Neural cell (in vitro differentiated cells): ENCODE measurements at regions not wholly inside any gene's neighbourhood (a gene's known extent, or its start where the extent isn't known, plus 50 kb on each side); places are given as distances from the start of the nearest gene placed in this dataset.
"Not testable (repeated sequence)": the region's sequence is repeated elsewhere in the genome, so short reads cannot be mapped to it uniquely, and the experiment has no call there.

ENCODE experiments used
- H2AFZ ChIP-seq: fragments of 200-600, 300-800 bp; sonication (generic), shearing (Covaris generic); 2 replicates; pipeline ENCODE4 v1.6.0; 2014; ENCODE audit warnings: low read depth, mild to moderate bottlenecking, antibody characterized with exemption, low read length, moderate library complexity
- H3F3A ChIP-seq: fragments of 200-600 bp; shearing (Covaris generic); 2 replicates; pipeline ENCODE4 v1.6.1; 2016; ENCODE audit warnings: mild to moderate bottlenecking, moderate library complexity, mixed read lengths, antibody characterized with exemption, low read length; ENCODE audit not compliant: insufficient read depth, poor library complexity, severe bottlenecking
- H3K27ac ChIP-seq: fragments of 200-600, 300-800 bp; sonication (generic), shearing (Covaris generic); 2 replicates; pipeline ENCODE4 v1.5.1; 2014; ENCODE audit warnings: mild to moderate bottlenecking, low read length, moderate library complexity
- H3K27me3 ChIP-seq: fragments of 300-800, 200-600 bp; sonication (generic), shearing (Covaris generic); 2 replicates; pipeline ENCODE4 v1.6.0; 2014; ENCODE audit warnings: mild to moderate bottlenecking, low read depth, low read length, moderate library complexity; ENCODE audit not compliant: insufficient read depth
- H3K36me3 ChIP-seq: fragments of 300-800, 200-600 bp; sonication (generic), shearing (Covaris generic); 2 replicates; pipeline ENCODE4 v1.5.1; 2014; ENCODE audit warnings: mild to moderate bottlenecking, antibody characterized with exemption, low read length, moderate library complexity; ENCODE audit not compliant: insufficient read depth
- H3K4me2 ChIP-seq: fragments of 300-800, 200-600 bp; sonication (generic), shearing (Covaris generic); 2 replicates; pipeline ENCODE4 v1.6.0; 2014; ENCODE audit warnings: mild to moderate bottlenecking, low read length
- H3K4me3 ChIP-seq: fragments of 300-800, 200-600 bp; sonication (generic), shearing (Covaris generic); 2 replicates; pipeline ENCODE4 v1.5.1; 2014; ENCODE audit warnings: mild to moderate bottlenecking, low read length, moderate library complexity
- H3K79me2 ChIP-seq: fragments of 200-600 bp; shearing (Covaris generic); replicated peaks from 2 replicates; pipeline ENCODE4 v1.6.0; 2014; ENCODE audit warnings: mild to moderate bottlenecking, low read length, moderate library complexity; ENCODE audit not compliant: insufficient read depth
- H3K9ac ChIP-seq: fragments of 300-800, 200-600 bp; sonication (generic), shearing (Covaris generic); 2 replicates; pipeline ENCODE4 v1.6.1; 2016; ENCODE audit warnings: mild to moderate bottlenecking, low read length, mixed read lengths
- H3K9me2 ChIP-seq: fragments of 200-600 bp; shearing (Covaris generic); 2 replicates; pipeline ENCODE4 v1.6.1; 2016; ENCODE audit warnings: mild to moderate bottlenecking, low read length, mixed read lengths; ENCODE audit not compliant: insufficient read depth
- H3K9me3 ChIP-seq: fragments of 200-600, 300-800 bp; sonication (generic), shearing (Covaris generic); 2 replicates; pipeline ENCODE4 v1.6.1; 2016; ENCODE audit warnings: mild to moderate bottlenecking, mixed run types, low read length, moderate library complexity, mixed read lengths
- H4K20me1 ChIP-seq: fragments of 200-600 bp; shearing (Covaris generic); 2 replicates; pipeline ENCODE4 v1.6.1; 2016; ENCODE audit warnings: mild to moderate bottlenecking, mixed run types; ENCODE audit not compliant: insufficient read depth
- EP300 ChIP-seq: fragments of 450-650 bp; conservative IDR thresholded peaks from 2 replicates; pipeline ENCODE4 v1.6.1; 2014; ENCODE audit warnings: antibody characterized with exemption, mild to moderate bottlenecking, moderate library complexity; ENCODE audit not compliant: poor library complexity, severe bottlenecking
- EZH2 ChIP-seq: fragments of 200-600, 300-800 bp; shearing (Covaris generic), sonication (generic); IDR thresholded peaks from 2 replicates; pipeline ENCODE4 v1.6.1; 2014; ENCODE audit warnings: antibody characterized with exemption, low read length, borderline replicate concordance, mild to moderate bottlenecking; ENCODE audit not compliant: insufficient read depth, poor library complexity, severe bottlenecking
- MXI1 ChIP-seq: fragments of 450-650 bp; conservative IDR thresholded peaks from 2 replicates; pipeline ENCODE4 v1.6.1; 2014; ENCODE audit warnings: antibody characterized with exemption, mild to moderate bottlenecking; ENCODE audit not compliant: poor library complexity, severe bottlenecking
- POLR2AphosphoS5 ChIP-seq: IDR thresholded peaks from 2 replicates; pipeline ENCODE4 v1.6.1; 2012
- RAD21 ChIP-seq: fragments of 450-650 bp; conservative IDR thresholded peaks from 2 replicates; pipeline ENCODE4 v1.6.1; 2014; ENCODE audit warnings: antibody characterized with exemption, mild to moderate bottlenecking, moderate library complexity
- SMC3 ChIP-seq: fragments of 450-650 bp; conservative IDR thresholded peaks from 2 replicates; pipeline ENCODE4 v1.6.1; 2014; ENCODE audit warnings: antibody characterized with exemption, mild to moderate bottlenecking, moderate library complexity; ENCODE audit not compliant: poor library complexity
- TAF1 ChIP-seq: IDR thresholded peaks from 2 replicates; pipeline ENCODE4 v1.6.1; 2012; ENCODE audit warnings: low read depth
- TF ChIP-seq, protein P1 (sequence below): IDR thresholded peaks from 2 replicates; pipeline ENCODE4 v1.6.1; 2012; ENCODE audit warnings: borderline replicate concordance
- TF ChIP-seq, protein P2 (sequence below): fragments of 450-650 bp; IDR thresholded peaks from 2 replicates; pipeline ENCODE4 v1.5.1; 2014; ENCODE audit warnings: antibody characterized with exemption, mild to moderate bottlenecking, moderate library complexity; ENCODE audit not compliant: poor library complexity, severe bottlenecking

DNA sequence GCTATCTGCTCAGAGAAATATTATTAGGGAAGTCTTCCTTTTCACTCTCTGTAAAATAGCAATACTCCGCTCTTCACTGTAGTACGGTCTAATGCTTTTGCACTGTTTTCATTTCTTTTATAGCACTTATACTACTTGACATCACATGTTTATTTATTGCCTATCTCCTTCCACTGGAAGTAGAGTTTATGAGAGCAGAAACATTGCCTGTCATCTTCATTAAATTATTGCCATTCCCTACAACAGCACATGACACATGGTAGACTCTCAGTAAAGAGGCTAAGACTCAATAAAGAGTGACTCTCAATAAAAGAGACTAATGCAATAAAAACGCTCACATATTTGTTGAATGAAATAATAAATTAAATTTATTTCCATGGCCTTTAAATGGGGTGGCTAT lies 241.3 kb upstream of the MAGEC2 start:
- no peaks in the 10 kb centered on the region for H3K9me2 ChIP-seq
- TF ChIP-seq MXI1: no peak
- TF ChIP-seq, protein P1, sequence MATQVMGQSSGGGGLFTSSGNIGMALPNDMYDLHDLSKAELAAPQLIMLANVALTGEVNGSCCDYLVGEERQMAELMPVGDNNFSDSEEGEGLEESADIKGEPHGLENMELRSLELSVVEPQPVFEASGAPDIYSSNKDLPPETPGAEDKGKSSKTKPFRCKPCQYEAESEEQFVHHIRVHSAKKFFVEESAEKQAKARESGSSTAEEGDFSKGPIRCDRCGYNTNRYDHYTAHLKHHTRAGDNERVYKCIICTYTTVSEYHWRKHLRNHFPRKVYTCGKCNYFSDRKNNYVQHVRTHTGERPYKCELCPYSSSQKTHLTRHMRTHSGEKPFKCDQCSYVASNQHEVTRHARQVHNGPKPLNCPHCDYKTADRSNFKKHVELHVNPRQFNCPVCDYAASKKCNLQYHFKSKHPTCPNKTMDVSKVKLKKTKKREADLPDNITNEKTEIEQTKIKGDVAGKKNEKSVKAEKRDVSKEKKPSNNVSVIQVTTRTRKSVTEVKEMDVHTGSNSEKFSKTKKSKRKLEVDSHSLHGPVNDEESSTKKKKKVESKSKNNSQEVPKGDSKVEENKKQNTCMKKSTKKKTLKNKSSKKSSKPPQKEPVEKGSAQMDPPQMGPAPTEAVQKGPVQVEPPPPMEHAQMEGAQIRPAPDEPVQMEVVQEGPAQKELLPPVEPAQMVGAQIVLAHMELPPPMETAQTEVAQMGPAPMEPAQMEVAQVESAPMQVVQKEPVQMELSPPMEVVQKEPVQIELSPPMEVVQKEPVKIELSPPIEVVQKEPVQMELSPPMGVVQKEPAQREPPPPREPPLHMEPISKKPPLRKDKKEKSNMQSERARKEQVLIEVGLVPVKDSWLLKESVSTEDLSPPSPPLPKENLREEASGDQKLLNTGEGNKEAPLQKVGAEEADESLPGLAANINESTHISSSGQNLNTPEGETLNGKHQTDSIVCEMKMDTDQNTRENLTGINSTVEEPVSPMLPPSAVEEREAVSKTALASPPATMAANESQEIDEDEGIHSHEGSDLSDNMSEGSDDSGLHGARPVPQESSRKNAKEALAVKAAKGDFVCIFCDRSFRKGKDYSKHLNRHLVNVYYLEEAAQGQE: no peak
- no peak for TF ChIP-seq TAF1
- no peak for TF ChIP-seq RAD21
- no peak for TF ChIP-seq EP300
- no peaks in the 10 kb centered on the region for H3K9me3 ChIP-seq
- H3K4me2 ChIP-seq: no peak overlapping the region
- H3K36me3 ChIP-seq: no peaks in the 10 kb centered on the region
- no peak overlapping the region for H2AFZ ChIP-seq
- H3K9ac ChIP-seq: no peak overlapping the region
- no peaks in the 10 kb centered on the region for H3K27me3 ChIP-seq
- no peaks in the 10 kb centered on the region for H3K79me2 ChIP-seq
- no peak overlapping the region for H3K27ac ChIP-seq
- no peaks in the 10 kb centered on the region for H3F3A ChIP-seq
- no peaks in the 10 kb centered on the region for H4K20me1 ChIP-seq
- H3K4me3 ChIP-seq: no peak overlapping the region

DNA sequence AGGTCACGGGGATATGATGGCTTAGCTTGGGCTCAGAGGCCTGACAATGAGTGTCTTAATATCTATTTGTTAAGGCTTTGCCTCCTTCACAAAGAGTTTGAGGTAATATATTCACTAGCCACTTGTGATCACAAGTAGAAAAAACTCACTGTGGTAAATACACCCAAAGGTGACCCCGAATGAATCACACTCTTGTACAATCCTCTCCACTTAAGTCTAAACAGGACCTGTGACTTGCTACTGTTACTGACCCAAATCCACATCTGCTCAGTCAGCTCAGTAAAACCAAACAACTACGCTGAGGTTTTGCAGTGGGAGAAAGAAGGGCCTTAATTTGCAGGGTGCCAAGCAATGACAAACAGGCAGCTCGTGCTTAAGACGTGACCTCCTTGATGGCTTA lies 223.8 kb upstream of the MAGEC2 start:
- Histone ChIP-seq H3K27me3 (no peaks in the 10 kb centered on the region), H3K9me3 (no peaks in the 10 kb centered on the region), H3K4me2 (no peak overlapping the region), H3K4me3 (no peak overlapping the region), H2AFZ (no peak overlapping the region), H3F3A (no peaks in the 10 kb centered on the region), H3K27ac (no peak overlapping the region), H3K9ac (no peak overlapping the region), H3K36me3 (no peaks in the 10 kb centered on the region), H3K79me2 (no peaks in the 10 kb centered on the region), H4K20me1 (no peaks in the 10 kb centered on the region), H3K9me2 (no peaks in the 10 kb centered on the region)
- no peak for TF ChIP-seq SMC3
- TF ChIP-seq EZH2: no peak
- TF ChIP-seq RAD21: no peak
- TF ChIP-seq, protein P1: no peak
- TF ChIP-seq EP300: no peak
- TF ChIP-seq POLR2AphosphoS5: no peak
- no peak for TF ChIP-seq MXI1
- no peak for TF ChIP-seq TAF1
- TF ChIP-seq, protein P2, sequence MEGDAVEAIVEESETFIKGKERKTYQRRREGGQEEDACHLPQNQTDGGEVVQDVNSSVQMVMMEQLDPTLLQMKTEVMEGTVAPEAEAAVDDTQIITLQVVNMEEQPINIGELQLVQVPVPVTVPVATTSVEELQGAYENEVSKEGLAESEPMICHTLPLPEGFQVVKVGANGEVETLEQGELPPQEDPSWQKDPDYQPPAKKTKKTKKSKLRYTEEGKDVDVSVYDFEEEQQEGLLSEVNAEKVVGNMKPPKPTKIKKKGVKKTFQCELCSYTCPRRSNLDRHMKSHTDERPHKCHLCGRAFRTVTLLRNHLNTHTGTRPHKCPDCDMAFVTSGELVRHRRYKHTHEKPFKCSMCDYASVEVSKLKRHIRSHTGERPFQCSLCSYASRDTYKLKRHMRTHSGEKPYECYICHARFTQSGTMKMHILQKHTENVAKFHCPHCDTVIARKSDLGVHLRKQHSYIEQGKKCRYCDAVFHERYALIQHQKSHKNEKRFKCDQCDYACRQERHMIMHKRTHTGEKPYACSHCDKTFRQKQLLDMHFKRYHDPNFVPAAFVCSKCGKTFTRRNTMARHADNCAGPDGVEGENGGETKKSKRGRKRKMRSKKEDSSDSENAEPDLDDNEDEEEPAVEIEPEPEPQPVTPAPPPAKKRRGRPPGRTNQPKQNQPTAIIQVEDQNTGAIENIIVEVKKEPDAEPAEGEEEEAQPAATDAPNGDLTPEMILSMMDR: no peak

DNA sequence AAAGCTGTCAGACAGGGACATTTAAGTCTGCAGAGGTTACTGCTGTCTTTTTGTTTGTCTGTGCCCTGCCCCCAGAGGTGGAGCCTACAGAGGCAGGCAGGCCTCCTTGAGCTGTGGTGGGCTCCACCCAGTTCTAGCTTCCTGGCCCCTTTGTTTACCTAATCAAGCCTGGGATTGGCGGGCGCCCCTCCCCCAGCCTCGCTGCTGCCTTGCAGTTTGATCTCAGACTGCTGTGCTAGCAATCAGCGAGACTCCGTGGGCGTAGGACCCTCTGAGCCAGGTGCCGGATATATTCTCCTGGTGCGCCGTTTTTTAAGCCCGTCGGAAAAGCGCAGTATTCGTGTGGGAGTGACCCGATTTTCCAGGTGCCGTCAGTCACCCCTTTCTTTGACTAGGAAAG lies 185.9 kb upstream of the MAGEC2 start:
- not testable (repeated sequence) for H3K9me3 ChIP-seq, H4K20me1 ChIP-seq, H3F3A ChIP-seq, H3K9ac ChIP-seq, H3K27me3 ChIP-seq, H3K4me3 ChIP-seq, H3K9me2 ChIP-seq, H2AFZ ChIP-seq, H3K4me2 ChIP-seq, H3K27ac ChIP-seq, H3K36me3 ChIP-seq, H3K79me2 ChIP-seq
